Activated T-helper 17 cell treated with anti-CD3 and anti-CD28 coated beads, Interleukin-2, amount 50 U/mL, for 72 hours (primary cell): ENCODE measurements at regions not wholly inside any gene's neighbourhood (a gene's known extent, or its start where the extent isn't known, plus 50 kb on each side); places are given as distances from the start of the nearest gene placed in this dataset.

ENCODE experiments used
- ATAC-seq: fragments of 150-1000 bp; cut with Tn5 transposase; replicated peaks from 2 replicates; pipeline ENCODE4 v1.10.0; 2021; ENCODE audit warnings: mild to moderate bottlenecking, moderate library complexity
- H3K27ac Mint-ChIP-seq: one replicate; pipeline ENCODE4 v1.8.0; 2022; ENCODE audit warnings: mixed read lengths
- H3K27me3 Mint-ChIP-seq: one replicate; pipeline ENCODE4 v1.8.0; 2022; ENCODE audit warnings: mixed read lengths
- H3K36me3 Mint-ChIP-seq: one replicate; pipeline ENCODE4 v1.8.0; 2022; ENCODE audit warnings: low read depth, mild to moderate bottlenecking, mixed read lengths
- H3K4me1 Mint-ChIP-seq: one replicate; pipeline ENCODE4 v1.8.0; 2022; ENCODE audit warnings: mixed read lengths
- H3K4me3 Mint-ChIP-seq: one replicate; pipeline ENCODE4 v1.8.0; 2022; ENCODE audit warnings: mild to moderate bottlenecking, mixed read lengths
- H3K9me3 Mint-ChIP-seq: one replicate; pipeline ENCODE4 v1.8.0; 2022; ENCODE audit warnings: mixed read lengths

DNA sequence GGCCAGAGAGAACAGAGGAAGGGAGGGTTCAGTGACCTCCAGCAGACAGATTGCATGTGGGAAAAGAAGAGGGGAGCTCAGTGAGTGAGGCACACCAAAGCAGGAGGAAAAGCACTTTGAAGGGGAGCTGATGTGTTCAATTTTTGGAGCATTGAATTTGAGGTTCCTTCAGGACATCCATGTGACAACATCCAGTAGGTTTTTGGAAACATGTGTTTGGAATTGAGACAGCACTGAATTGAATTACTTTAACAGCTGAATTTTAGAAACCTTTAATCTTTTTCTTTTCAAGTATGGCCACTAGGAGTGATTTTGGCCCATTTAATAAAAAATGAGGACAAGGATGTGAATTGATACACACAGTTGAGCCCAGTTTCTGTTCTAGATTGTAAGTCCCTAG, 101.8 kb upstream of the SEC61G start:
- H3K27me3 Mint-ChIP-seq, result peaks cover 26% of the 10 kb centered on the region
- no peak overlapping the region for H3K4me3 Mint-ChIP-seq
- H3K4me1 Mint-ChIP-seq, result no peaks in the 10 kb centered on the region
- no peak for ATAC-seq
- no peaks in the 10 kb centered on the region for H3K36me3 Mint-ChIP-seq
- H3K27ac Mint-ChIP-seq, result no peak overlapping the region
- H3K9me3 Mint-ChIP-seq, result no peaks in the 10 kb centered on the region

DNA sequence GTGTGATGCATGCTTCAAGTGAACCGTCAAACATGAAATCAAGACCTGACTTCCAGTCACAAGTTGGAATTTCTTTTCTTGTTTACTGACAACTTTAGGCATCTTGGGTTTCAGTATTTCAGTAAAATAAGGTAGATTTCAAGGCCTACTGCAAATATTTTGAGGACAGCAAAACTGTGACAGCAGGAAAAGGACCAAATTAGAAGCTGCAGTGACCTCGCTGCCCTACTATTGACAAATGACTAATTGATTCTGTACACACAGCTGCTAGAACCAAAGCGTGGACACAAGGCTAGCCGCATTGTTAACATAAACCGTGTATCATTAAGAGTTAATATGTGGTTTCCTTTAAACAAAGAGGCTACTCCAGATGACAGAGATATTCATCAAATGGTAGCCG, 105.7 kb upstream of the SEC61G start:
- no peak overlapping the region for H3K4me3 Mint-ChIP-seq
- no peaks in the 10 kb centered on the region for H3K36me3 Mint-ChIP-seq
- no peaks in the 10 kb centered on the region for H3K4me1 Mint-ChIP-seq
- no peak overlapping the region for H3K27ac Mint-ChIP-seq
- H3K27me3 Mint-ChIP-seq, result peaks cover 16% of the 10 kb centered on the region
- H3K9me3 Mint-ChIP-seq, result no peaks in the 10 kb centered on the region
- no peak for ATAC-seq

DNA sequence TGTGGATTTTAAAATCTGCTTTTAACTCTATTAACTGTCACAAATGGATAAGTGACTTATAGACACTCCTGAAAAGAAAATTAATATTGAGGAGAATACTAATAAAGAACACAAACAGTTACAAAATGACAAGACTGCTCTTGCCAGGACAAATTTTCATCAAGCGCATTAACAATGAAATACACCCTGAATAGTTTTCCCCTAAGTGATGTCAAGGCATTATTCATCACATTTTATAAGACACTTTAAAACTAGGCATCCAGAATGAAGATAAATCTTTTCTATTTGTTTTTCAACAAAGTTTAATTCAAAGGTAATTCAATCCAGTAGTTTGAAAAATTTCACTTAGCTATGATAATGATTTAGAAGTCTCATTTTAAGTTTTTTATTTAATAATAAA, 110.5 kb upstream of the SEC61G start:
- Mint-ChIP-seq H3K27ac (no peak overlapping the region), H3K4me1 (no peaks in the 10 kb centered on the region), H3K36me3 (no peaks in the 10 kb centered on the region), H3K4me3 (no peak overlapping the region), H3K9me3 (no peaks in the 10 kb centered on the region), H3K27me3 (peaks cover 7% of the 10 kb centered on the region)
- no peak for ATAC-seq

DNA sequence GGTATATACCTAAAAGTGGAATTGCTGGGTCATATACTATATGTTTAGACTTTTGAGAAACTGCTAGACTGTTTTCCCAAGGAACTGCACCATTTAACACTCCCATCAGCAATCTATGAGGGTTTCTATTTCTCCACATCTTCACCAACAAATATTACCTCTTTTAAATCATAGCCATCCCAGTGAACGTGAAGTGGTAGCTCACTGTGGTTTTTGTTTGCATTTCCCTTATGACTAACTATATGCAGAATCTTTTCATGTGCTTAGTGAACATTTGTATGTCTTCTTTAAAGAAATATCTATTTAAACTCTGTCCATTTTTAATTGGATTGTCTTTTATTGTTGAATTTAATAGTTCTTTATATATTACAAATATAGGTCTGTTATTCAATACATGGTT, 115.8 kb upstream of the SEC61G start:
- no peak for ATAC-seq
- Mint-ChIP-seq H3K27me3 (peaks cover 5% of the 10 kb centered on the region), H3K4me3 (no peak overlapping the region), H3K27ac (no peak overlapping the region), H3K9me3 (no peaks in the 10 kb centered on the region), H3K4me1 (no peaks in the 10 kb centered on the region), H3K36me3 (no peaks in the 10 kb centered on the region)

DNA sequence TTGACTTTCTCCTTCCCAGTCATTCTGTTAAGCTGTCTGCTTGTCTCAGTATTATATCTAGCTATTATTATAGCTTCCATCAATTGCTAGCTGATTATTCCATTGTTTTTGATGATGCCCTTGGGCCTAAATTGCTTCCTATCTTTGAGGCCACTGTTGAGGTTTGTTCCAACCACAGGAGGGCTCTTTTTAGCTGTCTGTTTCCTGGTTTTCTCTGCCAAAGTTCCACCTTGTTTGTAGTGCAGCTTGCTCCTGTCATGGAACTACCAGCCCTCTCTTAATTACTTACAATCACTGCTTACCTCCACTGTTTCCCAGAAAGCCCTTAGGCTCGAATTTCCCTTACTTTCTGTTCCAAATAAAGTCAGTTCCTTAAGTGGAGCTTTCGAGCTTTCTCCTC, 118.7 kb upstream of the SEC61G start:
- no peak overlapping the region for H3K27ac Mint-ChIP-seq
- H3K27me3 Mint-ChIP-seq, result peaks cover 7% of the 10 kb centered on the region
- no peak for ATAC-seq
- H3K4me1 Mint-ChIP-seq, result no peaks in the 10 kb centered on the region
- no peaks in the 10 kb centered on the region for H3K9me3 Mint-ChIP-seq
- no peaks in the 10 kb centered on the region for H3K36me3 Mint-ChIP-seq
- H3K4me3 Mint-ChIP-seq, result no peak overlapping the region

DNA sequence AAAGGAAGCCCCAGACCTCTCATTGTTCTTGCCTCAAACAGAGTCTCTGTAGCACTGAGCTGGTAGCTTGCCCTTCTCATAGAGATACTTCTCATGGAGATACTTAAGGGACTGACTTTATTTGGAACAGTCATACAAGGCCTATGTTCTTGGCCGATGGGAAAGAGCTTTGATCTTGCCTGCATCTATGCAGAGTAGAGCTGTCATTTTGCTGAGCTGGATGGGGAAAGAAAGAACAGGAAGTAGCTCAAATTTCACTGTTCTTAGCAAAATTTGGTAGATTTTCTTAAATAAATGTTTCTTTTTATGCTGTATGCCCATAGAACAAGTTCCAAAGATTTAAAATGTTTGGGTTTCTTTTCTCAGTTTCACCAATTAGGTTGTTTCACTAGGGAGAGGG, 119.3 kb upstream of the SEC61G start:
- Mint-ChIP-seq H3K4me1 (no peaks in the 10 kb centered on the region), H3K27ac (no peak overlapping the region), H3K4me3 (no peak overlapping the region), H3K9me3 (no peaks in the 10 kb centered on the region), H3K36me3 (no peaks in the 10 kb centered on the region), H3K27me3 (peaks cover 7% of the 10 kb centered on the region)
- ATAC-seq, result no peak

DNA sequence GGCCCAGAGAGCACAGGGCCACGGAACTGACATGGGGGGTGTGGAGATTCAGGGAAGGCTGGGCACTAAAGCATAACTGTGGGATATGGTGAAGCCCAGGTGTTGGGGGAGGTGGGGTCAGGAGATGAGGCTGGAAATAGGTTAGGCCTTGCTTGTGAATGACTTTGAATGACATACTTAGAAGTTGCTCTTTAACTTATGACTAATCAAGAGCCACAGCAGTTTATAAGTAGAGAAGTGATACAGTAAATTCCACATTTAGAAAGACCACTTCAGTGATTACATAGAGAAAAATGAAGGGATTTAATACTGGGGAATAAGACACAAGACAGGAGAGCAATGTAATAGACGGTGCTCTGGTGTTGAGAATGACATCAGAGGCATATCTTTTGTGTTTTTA, 120.8 kb upstream of the SEC61G start:
- Mint-ChIP-seq H3K4me3 (no peak overlapping the region), H3K4me1 (no peaks in the 10 kb centered on the region), H3K36me3 (no peaks in the 10 kb centered on the region), H3K27ac (no peak overlapping the region), H3K9me3 (no peaks in the 10 kb centered on the region), H3K27me3 (peaks cover 7% of the 10 kb centered on the region)
- ATAC-seq, result no peak

DNA sequence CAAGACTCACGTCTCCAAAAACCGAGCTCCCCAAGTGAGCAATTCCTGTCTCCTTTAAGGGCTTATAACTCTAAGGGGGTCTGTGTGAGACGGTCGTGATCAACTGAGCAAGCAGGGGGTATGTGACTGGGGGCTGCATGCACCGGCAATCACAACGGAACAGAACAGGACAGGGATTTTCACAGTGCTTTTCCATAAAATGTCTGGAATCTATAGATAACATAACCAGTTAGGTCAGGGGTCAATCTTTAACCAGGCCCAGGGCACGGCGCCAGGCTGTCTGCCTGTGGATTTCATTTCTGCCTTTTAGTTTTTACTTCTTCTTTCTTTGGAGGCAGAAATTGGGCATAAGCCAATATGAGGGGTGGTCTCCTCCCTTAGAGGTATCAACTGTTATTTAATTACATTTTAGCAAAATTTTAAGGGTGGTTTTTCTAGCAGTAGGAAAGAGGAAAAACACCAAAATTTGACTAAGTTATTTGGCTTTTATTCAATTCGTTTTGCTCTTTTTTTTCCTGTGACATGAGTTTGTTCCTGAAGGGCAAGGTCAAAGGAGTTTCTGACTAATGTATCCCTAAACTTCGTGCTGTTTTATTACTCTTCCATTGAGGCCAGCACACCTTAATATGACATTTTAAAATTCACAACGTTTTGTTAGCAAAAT, 121.4 kb upstream of the SEC61G start:
- no peak overlapping the region for H3K27ac Mint-ChIP-seq
- no peaks in the 10 kb centered on the region for H3K36me3 Mint-ChIP-seq
- ATAC-seq, result no peak
- no peaks in the 10 kb centered on the region for H3K9me3 Mint-ChIP-seq
- no peak overlapping the region for H3K4me3 Mint-ChIP-seq
- no peaks in the 10 kb centered on the region for H3K4me1 Mint-ChIP-seq
- peaks cover 7% of the 10 kb centered on the region for H3K27me3 Mint-ChIP-seq

DNA sequence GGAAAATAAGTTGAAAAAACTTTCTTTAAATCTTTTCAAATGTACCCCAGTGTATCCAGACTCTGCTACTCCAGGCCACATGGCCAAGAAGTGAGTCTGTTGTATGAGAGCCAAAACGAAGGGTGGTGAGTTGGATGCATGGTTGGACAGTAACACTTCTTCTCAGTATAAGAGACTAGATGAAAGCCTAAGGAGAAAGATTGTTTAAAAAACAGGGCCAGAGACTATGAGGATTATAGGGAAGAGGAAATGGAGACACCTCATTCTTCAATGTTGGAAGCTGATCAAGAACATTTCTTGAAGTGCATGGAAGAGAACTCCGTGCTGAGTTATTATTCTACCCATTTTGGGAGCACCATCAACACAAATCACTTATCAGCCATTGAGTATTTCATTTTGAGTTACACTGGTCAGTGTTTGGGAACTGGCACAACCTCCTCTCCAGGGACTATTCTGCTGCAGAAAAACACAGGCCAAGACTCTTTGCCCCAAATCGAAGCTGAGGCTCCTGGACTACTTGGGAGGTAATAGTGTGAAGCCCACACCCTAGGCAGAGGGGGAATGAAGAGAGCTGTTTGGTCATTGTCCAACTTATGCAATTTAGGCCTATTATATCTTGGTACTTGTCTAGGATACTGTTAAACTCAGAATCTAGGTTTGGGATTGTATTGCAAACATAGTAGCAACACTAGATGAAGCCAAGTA, 123.0 kb upstream of the SEC61G start:
- H3K4me3 Mint-ChIP-seq, result no peak overlapping the region
- H3K36me3 Mint-ChIP-seq, result no peaks in the 10 kb centered on the region
- H3K9me3 Mint-ChIP-seq, result no peaks in the 10 kb centered on the region
- peaks cover 11% of the 10 kb centered on the region for H3K27me3 Mint-ChIP-seq
- H3K4me1 Mint-ChIP-seq, result no peaks in the 10 kb centered on the region
- no peak overlapping the region for H3K27ac Mint-ChIP-seq
- no peak for ATAC-seq

DNA sequence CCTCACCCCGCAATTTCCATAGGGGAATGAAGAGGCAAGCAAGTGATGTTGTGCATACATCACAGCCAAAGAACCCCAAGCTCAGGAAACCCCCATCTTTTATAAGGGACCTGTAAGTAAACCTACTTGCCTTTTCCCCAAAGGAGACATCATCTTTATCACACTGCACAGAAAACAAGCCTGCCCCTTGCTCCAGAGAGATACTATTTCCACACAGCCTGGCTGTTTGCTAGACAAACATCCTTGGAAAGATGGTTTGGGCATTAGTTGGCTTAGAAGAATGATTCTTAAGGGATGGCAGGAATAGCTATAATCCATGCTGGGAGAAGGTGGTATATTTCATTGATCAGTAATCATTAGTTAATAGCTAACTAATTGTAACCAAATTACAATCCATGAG, 123.7 kb upstream of the SEC61G start:
- no peaks in the 10 kb centered on the region for H3K9me3 Mint-ChIP-seq
- no peaks in the 10 kb centered on the region for H3K36me3 Mint-ChIP-seq
- no peaks in the 10 kb centered on the region for H3K4me1 Mint-ChIP-seq
- H3K27ac Mint-ChIP-seq, result no peak overlapping the region
- peaks cover 12% of the 10 kb centered on the region for H3K27me3 Mint-ChIP-seq
- ATAC-seq, result no peak
- no peak overlapping the region for H3K4me3 Mint-ChIP-seq

DNA sequence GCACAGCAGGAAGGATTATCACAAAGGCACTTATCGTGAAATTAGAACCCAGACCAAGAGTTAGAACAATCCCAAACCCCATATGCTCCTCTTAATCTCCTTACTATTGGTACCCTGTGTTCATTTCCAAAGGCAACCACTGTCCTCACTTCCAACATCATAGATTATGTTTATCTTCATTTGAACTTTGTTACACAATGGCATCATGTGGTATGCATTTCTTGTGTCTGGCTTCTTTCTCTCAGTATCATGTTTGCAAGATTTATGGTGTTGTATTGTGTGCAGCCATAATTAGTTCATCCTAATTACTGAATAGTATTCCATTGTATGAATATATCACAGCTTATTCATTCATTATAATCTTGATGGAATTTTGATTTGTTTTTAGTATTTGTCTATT, 124.6 kb upstream of the SEC61G start:
- H3K4me3 Mint-ChIP-seq, result no peak overlapping the region
- no peaks in the 10 kb centered on the region for H3K36me3 Mint-ChIP-seq
- ATAC-seq, result no peak
- H3K9me3 Mint-ChIP-seq, result no peaks in the 10 kb centered on the region
- no peak overlapping the region for H3K27ac Mint-ChIP-seq
- peaks cover 18% of the 10 kb centered on the region for H3K27me3 Mint-ChIP-seq
- H3K4me1 Mint-ChIP-seq, result no peaks in the 10 kb centered on the region

DNA sequence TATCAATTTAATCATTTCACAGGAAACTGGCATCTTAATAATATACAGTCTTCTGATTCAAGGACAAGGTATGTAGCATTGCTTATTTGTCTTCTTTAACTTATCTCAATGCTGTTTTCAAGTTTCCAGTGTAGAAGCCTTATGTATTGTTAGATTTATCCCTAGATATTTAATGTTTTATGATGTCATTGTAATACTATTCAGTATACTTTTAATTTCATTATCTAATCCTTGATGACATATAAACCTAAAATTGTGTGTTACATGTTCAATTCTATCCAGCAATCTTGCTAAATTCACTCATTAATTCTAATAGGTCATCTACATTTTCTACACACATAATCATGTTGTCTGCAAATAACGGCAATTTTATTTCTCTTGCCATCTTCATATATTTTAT, 126.3 kb upstream of the SEC61G start:
- ATAC-seq, result no peak
- Mint-ChIP-seq H3K4me1 (no peaks in the 10 kb centered on the region), H3K27me3 (peaks cover 17% of the 10 kb centered on the region), H3K9me3 (no peaks in the 10 kb centered on the region), H3K27ac (no peak overlapping the region), H3K36me3 (no peaks in the 10 kb centered on the region), H3K4me3 (no peak overlapping the region)

DNA sequence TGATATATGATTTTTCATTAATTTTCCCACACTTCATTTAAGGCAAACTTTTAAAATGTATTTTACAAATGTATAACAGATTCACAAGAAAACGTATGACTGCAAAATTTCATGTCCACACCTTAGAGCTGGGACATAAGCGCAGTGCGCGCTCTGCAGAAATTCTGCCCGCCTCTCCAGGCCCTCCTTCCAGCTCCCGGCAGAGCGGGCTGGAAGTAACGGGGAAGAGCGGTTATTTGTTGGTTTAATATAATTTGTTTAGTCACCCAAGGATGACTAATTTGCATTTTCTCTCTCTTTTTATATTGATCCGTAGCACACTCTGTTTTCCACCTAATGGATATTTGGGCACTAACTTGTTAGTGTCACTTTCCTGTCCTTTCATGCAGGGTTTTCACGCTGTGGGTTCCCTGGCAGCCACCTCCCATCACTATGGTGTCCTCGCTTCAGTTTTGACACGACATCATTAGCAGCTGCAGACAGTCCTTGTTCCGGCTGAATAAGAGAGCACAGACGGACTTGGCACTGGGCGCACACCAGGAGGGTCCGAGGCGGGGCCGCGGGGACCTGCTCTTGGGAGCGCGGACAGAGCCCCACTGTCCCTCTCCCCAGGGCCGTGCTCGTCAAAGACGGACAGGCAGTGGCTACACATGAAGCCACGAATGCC, 129.2 kb upstream of the SEC61G start:
- Mint-ChIP-seq H3K4me1 (no peaks in the 10 kb centered on the region), H3K4me3 (no peak overlapping the region), H3K9me3 (no peaks in the 10 kb centered on the region), H3K36me3 (no peaks in the 10 kb centered on the region), H3K27me3 (peaks cover 35% of the 10 kb centered on the region), H3K27ac (no peak overlapping the region)
- no peak for ATAC-seq

DNA sequence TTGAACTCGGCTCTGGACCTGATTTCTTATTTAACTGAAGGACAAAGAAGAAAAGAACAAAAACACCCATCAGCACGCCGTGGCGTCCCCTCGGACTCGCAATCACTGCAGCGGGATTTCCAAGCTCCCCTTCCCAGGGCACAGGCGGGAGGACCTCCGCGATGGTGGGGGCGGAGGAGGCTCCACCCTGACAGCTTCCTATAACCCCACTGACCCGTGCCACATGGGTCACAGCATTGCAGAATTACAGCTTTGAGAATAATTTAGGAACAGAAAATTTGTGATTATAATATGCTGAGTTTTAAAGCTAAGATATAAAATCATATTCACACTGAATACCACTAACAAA, 129.7 kb upstream of the SEC61G start:
- H3K27ac Mint-ChIP-seq, result no peak overlapping the region
- no peaks in the 10 kb centered on the region for H3K9me3 Mint-ChIP-seq
- no peak overlapping the region for H3K4me3 Mint-ChIP-seq
- no peaks in the 10 kb centered on the region for H3K4me1 Mint-ChIP-seq
- peaks cover 38% of the 10 kb centered on the region for H3K27me3 Mint-ChIP-seq
- no peak for ATAC-seq
- H3K36me3 Mint-ChIP-seq, result no peaks in the 10 kb centered on the region

DNA sequence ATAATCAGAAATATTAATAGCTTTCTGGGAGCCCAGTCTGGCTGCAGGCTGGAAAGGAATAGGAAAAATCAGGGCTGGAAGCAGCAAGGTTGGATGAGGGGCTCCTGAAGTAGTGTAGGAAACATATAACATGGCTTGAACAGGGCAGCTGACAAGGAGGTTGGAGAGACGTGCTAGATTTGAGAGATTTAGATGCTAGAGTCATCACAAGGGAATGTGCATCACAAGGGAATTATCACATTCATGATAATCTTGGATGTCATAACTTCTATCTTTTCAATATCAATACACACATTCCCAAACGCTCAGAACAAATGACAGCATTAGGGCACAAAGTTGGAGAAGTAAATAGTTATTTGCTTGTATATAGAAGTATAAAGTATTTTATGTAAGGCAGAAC, 120.9 kb upstream of the EGFR start:
- no peaks in the 10 kb centered on the region for H3K36me3 Mint-ChIP-seq

More for the DNA sequence above, 120.9 kb upstream of the EGFR start:
- no peaks in the 10 kb centered on the region for H3K9me3 Mint-ChIP-seq
- no peak overlapping the region for H3K27ac Mint-ChIP-seq
- H3K4me3 Mint-ChIP-seq, result no peak overlapping the region
- H3K4me1 Mint-ChIP-seq, result no peaks in the 10 kb centered on the region
- no peak for ATAC-seq
- H3K27me3 Mint-ChIP-seq, result peaks cover 32% of the 10 kb centered on the region
